ENCODE measurements at regions not wholly inside any gene's neighbourhood (a gene's known extent, or its start where the extent isn't known, plus 50 kb on each side); places are given as distances from the start of the nearest gene placed in this dataset.

- no peak for FAIRE-seq
- H3K36me3 ChIP-seq (ENCODE audit: control insufficient read depth, insufficient read depth, low read length) = no peaks in the 10 kb centered on the region
- H3K4me3 ChIP-seq (ENCODE audit: low read depth, low read length) = no peak overlapping the region
- DNase-seq (ENCODE audit: low read depth) = no peak
- no peaks in the 10 kb centered on the region for H3K27me3 ChIP-seq (ENCODE audit: control insufficient read depth, insufficient read depth, low read length)
- TF ChIP-seq, protein P1, sequence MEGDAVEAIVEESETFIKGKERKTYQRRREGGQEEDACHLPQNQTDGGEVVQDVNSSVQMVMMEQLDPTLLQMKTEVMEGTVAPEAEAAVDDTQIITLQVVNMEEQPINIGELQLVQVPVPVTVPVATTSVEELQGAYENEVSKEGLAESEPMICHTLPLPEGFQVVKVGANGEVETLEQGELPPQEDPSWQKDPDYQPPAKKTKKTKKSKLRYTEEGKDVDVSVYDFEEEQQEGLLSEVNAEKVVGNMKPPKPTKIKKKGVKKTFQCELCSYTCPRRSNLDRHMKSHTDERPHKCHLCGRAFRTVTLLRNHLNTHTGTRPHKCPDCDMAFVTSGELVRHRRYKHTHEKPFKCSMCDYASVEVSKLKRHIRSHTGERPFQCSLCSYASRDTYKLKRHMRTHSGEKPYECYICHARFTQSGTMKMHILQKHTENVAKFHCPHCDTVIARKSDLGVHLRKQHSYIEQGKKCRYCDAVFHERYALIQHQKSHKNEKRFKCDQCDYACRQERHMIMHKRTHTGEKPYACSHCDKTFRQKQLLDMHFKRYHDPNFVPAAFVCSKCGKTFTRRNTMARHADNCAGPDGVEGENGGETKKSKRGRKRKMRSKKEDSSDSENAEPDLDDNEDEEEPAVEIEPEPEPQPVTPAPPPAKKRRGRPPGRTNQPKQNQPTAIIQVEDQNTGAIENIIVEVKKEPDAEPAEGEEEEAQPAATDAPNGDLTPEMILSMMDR (IDR thresholded peaks at IDR 0.05; ENCODE audit: insufficient read depth, low read length, severe bottlenecking) = no peak
Measured at GRCh38 chr13:111508164-111508870, 187.9 kb downstream of the TEX29 start.

DNA sequence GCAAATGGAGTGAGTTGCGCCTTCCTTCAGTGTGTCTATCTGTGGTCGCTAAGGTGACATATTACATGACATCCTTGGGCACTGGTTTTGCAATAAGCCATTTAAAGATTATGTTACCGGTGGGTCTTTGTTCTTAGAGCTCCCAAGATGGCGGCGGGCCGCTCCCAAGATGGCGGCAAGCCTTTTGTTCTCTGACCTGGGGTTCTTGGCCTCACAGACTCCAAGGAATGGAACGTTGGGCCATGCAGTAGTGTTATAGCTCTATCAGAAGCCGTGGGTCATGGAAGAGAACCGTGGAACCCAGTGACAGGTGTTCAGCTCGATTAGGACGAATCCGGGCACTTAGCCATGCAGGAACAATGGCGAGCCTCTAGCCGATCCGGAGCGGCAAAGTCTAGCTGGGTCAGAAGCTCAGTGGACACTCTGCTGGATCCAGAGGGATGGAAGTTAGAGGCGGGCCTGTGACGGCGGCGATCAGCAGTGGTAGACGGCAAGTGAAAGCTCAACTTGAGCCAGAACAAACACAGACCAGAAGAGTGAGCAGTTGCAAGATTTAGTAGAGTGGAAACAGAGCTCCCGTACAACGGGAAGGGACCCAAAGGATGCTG is 188.6 kb downstream of the TEX29 start:
- H3K27me3 ChIP-seq (ENCODE audit: control insufficient read depth, insufficient read depth, low read length) = no peaks in the 10 kb centered on the region
- FAIRE-seq = no peak

GRCh38 chr13:111510502-111511218 is 190.2 kb downstream of the TEX29 start:
- no peaks in the 10 kb centered on the region for H3K27me3 ChIP-seq (ENCODE audit: control insufficient read depth, insufficient read depth, low read length)
- DNase-seq (ENCODE audit: low read depth) (no peak), FAIRE-seq (no peak)
- no peak overlapping the region for H3K4me3 ChIP-seq (ENCODE audit: low read depth, low read length)
- H3K36me3 ChIP-seq (ENCODE audit: control insufficient read depth, insufficient read depth, low read length) = no peaks in the 10 kb centered on the region
- TF ChIP-seq, protein P1 (IDR thresholded peaks at IDR 0.05; ENCODE audit: insufficient read depth, low read length, severe bottlenecking) = no peak

More for the DNA sequence above, 188.6 kb downstream of the TEX29 start:
- Histone ChIP-seq H3K4me3 (ENCODE audit: low read depth, low read length) (no peak overlapping the region), H3K36me3 (ENCODE audit: control insufficient read depth, insufficient read depth, low read length) (no peaks in the 10 kb centered on the region)
- DNase-seq (ENCODE audit: low read depth) = no peak
- TF ChIP-seq, protein P1 (IDR thresholded peaks at IDR 0.05; ENCODE audit: insufficient read depth, low read length, severe bottlenecking) = no peak

DNA sequence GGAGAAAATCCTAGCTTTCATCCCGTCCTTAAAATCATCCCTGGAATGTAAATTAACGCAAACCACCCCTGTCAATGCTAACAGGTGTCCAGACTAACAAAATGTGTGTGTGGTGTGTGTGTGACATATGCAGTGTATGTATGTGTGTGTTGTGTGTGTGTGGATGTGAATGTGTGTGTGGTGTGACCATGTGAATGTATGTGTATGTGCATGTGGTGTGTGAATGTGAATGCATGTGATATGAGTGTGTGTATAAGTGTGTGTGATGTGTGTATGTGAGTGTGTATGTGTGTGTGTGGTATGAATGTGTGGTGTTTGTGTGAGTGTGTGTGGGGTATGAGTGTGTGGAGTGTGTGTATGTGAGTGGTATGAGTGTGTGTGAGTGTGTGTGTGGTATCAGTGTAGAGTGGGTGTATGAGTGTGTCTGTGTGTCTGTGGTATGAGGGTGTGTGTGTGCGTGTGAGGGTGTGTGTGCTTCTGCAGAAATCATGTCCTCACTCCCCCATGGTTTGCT is 190.8 kb downstream of the TEX29 start:
- H3K36me3 ChIP-seq (ENCODE audit: control insufficient read depth, insufficient read depth, low read length) = no peaks in the 10 kb centered on the region
- TF ChIP-seq, protein P1 (IDR thresholded peaks at IDR 0.05; ENCODE audit: insufficient read depth, low read length, severe bottlenecking) = no peak
- no peak overlapping the region for H3K4me3 ChIP-seq (ENCODE audit: low read depth, low read length)
- no peaks in the 10 kb centered on the region for H3K27me3 ChIP-seq (ENCODE audit: control insufficient read depth, insufficient read depth, low read length)
- peak; percentile 95 for FAIRE-seq
- DNase-seq (ENCODE audit: low read depth) = no peak

DNA sequence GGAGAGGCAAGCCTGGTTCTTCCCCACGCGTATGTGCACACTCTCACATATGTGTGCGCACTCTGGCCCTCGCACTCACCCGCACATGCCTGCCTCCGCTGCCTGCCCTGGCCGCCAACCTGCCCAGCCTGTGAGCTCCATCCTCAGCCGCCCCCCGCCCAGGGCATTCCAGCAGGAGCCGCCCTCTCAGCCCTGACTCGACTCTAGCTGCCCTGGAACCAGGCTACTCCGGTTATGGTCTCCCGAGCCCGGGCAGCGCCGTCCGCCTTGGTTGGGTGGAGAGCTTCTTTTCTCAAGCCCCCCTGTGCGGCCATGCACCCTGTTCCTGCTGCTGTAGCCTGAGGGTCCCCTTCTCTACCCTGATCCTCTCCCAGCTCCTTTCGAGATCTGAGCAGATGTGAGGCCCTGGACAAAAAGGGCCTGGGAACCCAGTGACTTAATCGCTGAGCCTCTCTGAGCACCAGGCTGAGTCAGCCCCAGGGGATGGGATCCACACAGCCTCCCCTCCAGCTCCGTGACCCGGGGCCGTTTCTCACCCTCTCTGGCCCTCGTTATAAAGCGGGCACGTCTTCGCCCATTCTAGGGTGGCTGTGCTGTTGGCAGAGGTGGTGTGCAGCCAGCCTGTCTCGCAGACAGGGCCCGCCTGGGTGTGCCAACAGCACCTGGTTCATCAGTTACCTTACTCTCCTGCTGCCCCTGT is 191.5 kb downstream of the TEX29 start:
- no peak for DNase-seq (ENCODE audit: low read depth)
- TF ChIP-seq, protein P1 (IDR thresholded peaks at IDR 0.05; ENCODE audit: insufficient read depth, low read length, severe bottlenecking) = no peak
- Histone ChIP-seq H3K4me3 (ENCODE audit: low read depth, low read length) (no peak overlapping the region), H3K27me3 (ENCODE audit: control insufficient read depth, insufficient read depth, low read length) (no peaks in the 10 kb centered on the region), H3K36me3 (ENCODE audit: control insufficient read depth, insufficient read depth, low read length) (no peaks in the 10 kb centered on the region)
- FAIRE-seq = no peak

Data from bronchial epithelial cell (primary cell).